ENCODE measurements at regions not wholly inside any gene's neighbourhood (a gene's known extent, or its start where the extent isn't known, plus 50 kb on each side); places are given as distances from the start of the nearest gene placed in this dataset.

- Mint-ChIP-seq H3K9me3 (ENCODE audit: unreplicated experiment) (no peaks in the 10 kb centered on the region), H3K4me3 (ENCODE audit: unreplicated experiment) (no peak overlapping the region), H3K4me1 (ENCODE audit: insufficient read depth, unreplicated experiment) (no peaks in the 10 kb centered on the region), H3K27ac (ENCODE audit: low read depth, unreplicated experiment) (no peak overlapping the region), H3K27me3 (ENCODE audit: insufficient read depth, unreplicated experiment) (peaks cover 23% of the 10 kb centered on the region), H3K36me3 (ENCODE audit: insufficient read depth, unreplicated experiment) (no peaks in the 10 kb centered on the region)
- no TSS peak for BruUV-seq (replicated peaks)
- TF ChIP-seq, protein P1, sequence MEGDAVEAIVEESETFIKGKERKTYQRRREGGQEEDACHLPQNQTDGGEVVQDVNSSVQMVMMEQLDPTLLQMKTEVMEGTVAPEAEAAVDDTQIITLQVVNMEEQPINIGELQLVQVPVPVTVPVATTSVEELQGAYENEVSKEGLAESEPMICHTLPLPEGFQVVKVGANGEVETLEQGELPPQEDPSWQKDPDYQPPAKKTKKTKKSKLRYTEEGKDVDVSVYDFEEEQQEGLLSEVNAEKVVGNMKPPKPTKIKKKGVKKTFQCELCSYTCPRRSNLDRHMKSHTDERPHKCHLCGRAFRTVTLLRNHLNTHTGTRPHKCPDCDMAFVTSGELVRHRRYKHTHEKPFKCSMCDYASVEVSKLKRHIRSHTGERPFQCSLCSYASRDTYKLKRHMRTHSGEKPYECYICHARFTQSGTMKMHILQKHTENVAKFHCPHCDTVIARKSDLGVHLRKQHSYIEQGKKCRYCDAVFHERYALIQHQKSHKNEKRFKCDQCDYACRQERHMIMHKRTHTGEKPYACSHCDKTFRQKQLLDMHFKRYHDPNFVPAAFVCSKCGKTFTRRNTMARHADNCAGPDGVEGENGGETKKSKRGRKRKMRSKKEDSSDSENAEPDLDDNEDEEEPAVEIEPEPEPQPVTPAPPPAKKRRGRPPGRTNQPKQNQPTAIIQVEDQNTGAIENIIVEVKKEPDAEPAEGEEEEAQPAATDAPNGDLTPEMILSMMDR (IDR thresholded peaks at IDR 0.05; ENCODE audit: unreplicated experiment), result no peak
- intact Hi-C loops (cut with micrococcal nuclease), result no loop called here
- DNase-seq (ENCODE audit: unreplicated experiment), result no peak
- POLR2A ChIA-PET, result no interaction called here
- CTCF ChIA-PET, result no interaction called here
These were observed 96.3 kb upstream of the MAFB start for GRCh38 chr20:40785346-40785745.

DNA sequence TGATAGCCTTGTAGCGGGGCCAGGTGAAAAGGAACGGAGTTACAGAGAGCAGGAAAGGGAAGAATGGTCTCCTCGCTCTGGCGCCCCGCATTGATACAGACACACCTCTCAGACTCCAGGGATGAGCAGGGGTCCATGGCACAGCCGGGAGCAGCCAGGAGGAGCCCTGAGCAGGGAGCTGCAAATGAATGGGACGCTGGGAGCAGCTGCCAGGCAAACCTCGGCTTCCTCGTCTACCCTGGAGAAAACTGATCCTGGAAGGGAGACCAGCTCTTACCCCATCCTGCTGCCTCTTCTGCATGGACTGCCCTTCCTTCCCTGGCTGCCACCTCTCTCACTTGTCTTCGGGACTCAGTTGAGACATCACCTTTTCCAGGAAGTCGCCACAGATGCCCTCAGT lies 97.3 kb upstream of the MAFB start:
- DNase-seq (ENCODE audit: unreplicated experiment), result no peak
- H3K27ac Mint-ChIP-seq (ENCODE audit: low read depth, unreplicated experiment), result no peak overlapping the region
- peaks cover 23% of the 10 kb centered on the region for H3K27me3 Mint-ChIP-seq (ENCODE audit: insufficient read depth, unreplicated experiment)
- H3K4me1 Mint-ChIP-seq (ENCODE audit: insufficient read depth, unreplicated experiment), result no peaks in the 10 kb centered on the region
- intact Hi-C loops (cut with micrococcal nuclease), result no loop called here
- no peaks in the 10 kb centered on the region for H3K36me3 Mint-ChIP-seq (ENCODE audit: insufficient read depth, unreplicated experiment)
- ChIA-PET POLR2A (no interaction called here), CTCF (no interaction called here)
- BruUV-seq (replicated peaks), result no TSS peak
- H3K9me3 Mint-ChIP-seq (ENCODE audit: unreplicated experiment), result no peaks in the 10 kb centered on the region
- H3K4me3 Mint-ChIP-seq (ENCODE audit: unreplicated experiment), result no peak overlapping the region
- TF ChIP-seq, protein P1 (IDR thresholded peaks at IDR 0.05; ENCODE audit: unreplicated experiment), result no peak

DNA sequence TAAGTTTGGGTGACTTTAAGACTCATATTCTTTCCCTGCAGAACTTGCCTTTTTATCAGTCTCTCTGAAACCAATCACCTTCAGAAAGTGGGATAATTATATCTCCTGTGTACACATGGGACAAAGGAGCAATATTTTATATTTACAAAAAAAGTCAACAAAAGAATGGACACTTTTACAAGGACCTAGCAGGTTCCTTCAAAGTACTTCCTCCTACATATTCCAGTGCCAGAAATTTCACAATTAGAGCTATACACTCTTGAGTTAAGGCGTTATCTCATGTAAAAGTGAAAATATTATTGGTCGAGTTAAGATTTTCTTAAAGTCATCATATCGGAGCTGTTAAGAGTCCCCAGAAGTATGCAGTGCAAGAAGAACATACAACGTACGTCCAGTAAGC lies 98.9 kb upstream of the MAFB start:
- TF ChIP-seq, protein P1 (IDR thresholded peaks at IDR 0.05; ENCODE audit: unreplicated experiment), result no peak
- intact Hi-C loops (cut with micrococcal nuclease), result no loop called here
- no TSS peak for BruUV-seq (replicated peaks)
- H3K4me3 Mint-ChIP-seq (ENCODE audit: unreplicated experiment), result no peak overlapping the region
- no peak overlapping the region for H3K27ac Mint-ChIP-seq (ENCODE audit: low read depth, unreplicated experiment)
- H3K27me3 Mint-ChIP-seq (ENCODE audit: insufficient read depth, unreplicated experiment), result peaks cover 23% of the 10 kb centered on the region
- ChIA-PET CTCF (interaction anchor here (0.6 kb wide), 1 partner anchor 22 kb away, joined by 3 read pairs; no protein-coding TSS in a partner anchor), POLR2A (no interaction called here)
- no peak for DNase-seq (ENCODE audit: unreplicated experiment)
- no peaks in the 10 kb centered on the region for H3K9me3 Mint-ChIP-seq (ENCODE audit: unreplicated experiment)
- no peaks in the 10 kb centered on the region for H3K36me3 Mint-ChIP-seq (ENCODE audit: insufficient read depth, unreplicated experiment)
- H3K4me1 Mint-ChIP-seq (ENCODE audit: insufficient read depth, unreplicated experiment), result no peaks in the 10 kb centered on the region

DNA sequence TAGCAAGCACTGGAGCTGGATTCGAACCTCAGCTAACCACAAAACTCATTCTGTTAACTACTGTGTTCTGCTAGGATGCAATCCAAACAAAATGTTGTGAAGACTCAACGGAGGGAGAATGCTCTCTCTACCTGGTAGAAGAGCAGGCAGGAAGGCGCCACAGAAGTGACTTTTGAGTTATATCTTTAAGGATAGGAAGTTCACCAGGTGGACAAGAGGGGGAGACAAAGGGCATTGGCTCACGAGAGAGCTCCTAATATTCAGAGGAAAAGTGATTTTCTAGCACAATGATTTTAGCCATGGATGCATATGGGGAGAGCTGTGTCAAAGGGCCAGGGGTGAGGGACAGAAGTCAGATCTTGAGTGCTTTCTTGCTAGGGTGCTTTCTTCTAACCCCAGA lies 108.4 kb upstream of the MAFB start:
- ChIA-PET CTCF (interaction anchor here (0.6 to 1.3 kb wide), 5 partner anchors 16 to 1528 kb away, joined by 3 read pairs; no protein-coding TSS in a partner anchor), POLR2A (no interaction called here)
- peak; percentile 36 for DNase-seq (ENCODE audit: unreplicated experiment)
- H3K4me1 Mint-ChIP-seq (ENCODE audit: insufficient read depth, unreplicated experiment), result peaks cover 5% of the 10 kb centered on the region
- TF ChIP-seq, protein P1 (IDR thresholded peaks at IDR 0.05; ENCODE audit: unreplicated experiment), result peak; percentile 23
- H3K36me3 Mint-ChIP-seq (ENCODE audit: insufficient read depth, unreplicated experiment), result no peaks in the 10 kb centered on the region
- H3K27ac Mint-ChIP-seq (ENCODE audit: low read depth, unreplicated experiment), result no peak overlapping the region
- H3K27me3 Mint-ChIP-seq (ENCODE audit: insufficient read depth, unreplicated experiment), result peaks cover 8% of the 10 kb centered on the region
- intact Hi-C loops (cut with micrococcal nuclease), result no loop called here
- no peak overlapping the region for H3K4me3 Mint-ChIP-seq (ENCODE audit: unreplicated experiment)
- BruUV-seq (replicated peaks), result no TSS peak
- no peaks in the 10 kb centered on the region for H3K9me3 Mint-ChIP-seq (ENCODE audit: unreplicated experiment)
